Lung (tissue), 11 donors: ENCODE measurements at regions not wholly inside any gene's neighbourhood (a gene's known extent, or its start where the extent isn't known, plus 50 kb on each side); places are given as distances from the start of the nearest gene placed in this dataset.

Experiments used
- ATAC-seq: fragments of 200-7000 bp; cut with Tn5 transposase; one replicate; pipeline ENCODE4 v1.9.1; 2020; ENCODE audit warnings: moderate number of reproducible peaks; ENCODE audit not compliant: insufficient read depth, low FRiP score
- DNase-seq, 3 donors: peaks; one replicate each; pipeline ENCODE4 v3.0.0-alpha.2; 2013 to 2017
- H3K27ac ChIP-seq, 2 donors: one replicate each; pipeline ENCODE4 v1.5.1; 2013; ENCODE audit warnings: mild to moderate bottlenecking in 2 of 2, moderate library complexity in 2 of 2, control low read depth in 1 of 2, inconsistent platforms in 1 of 2, low read depth in 1 of 2, low read length in 1 of 2
- H3K27me3 ChIP-seq, 3 donors: one replicate each; pipeline ENCODE4 v1.5.1; 2013; ENCODE audit warnings: low read length in 2 of 3; ENCODE audit not compliant: control insufficient read depth in 3 of 3, insufficient read depth in 3 of 3
- H3K36me3 ChIP-seq, 4 donors: one replicate each; pipeline ENCODE4 v1.5.1; 2013; ENCODE audit warnings: low read length in 4 of 4, mild to moderate bottlenecking in 1 of 4, moderate library complexity in 1 of 4; ENCODE audit not compliant: control insufficient read depth in 4 of 4, insufficient read depth in 4 of 4
- H3K4me1 ChIP-seq, 5 donors: one replicate each; pipeline ENCODE4 v1.5.1; 2013; ENCODE audit warnings: low read length in 5 of 5, mild to moderate bottlenecking in 2 of 5, moderate library complexity in 1 of 5; ENCODE audit not compliant: control insufficient read depth in 5 of 5, insufficient read depth in 5 of 5
- H3K4me3 ChIP-seq: one replicate; pipeline ENCODE4 v1.5.1; 2013; ENCODE audit warnings: mild to moderate bottlenecking, control low read depth, moderate library complexity
- H3K9ac ChIP-seq, 2 donors: one replicate each; pipeline ENCODE4 v1.5.1; 2013; ENCODE audit warnings: low read length in 2 of 2, control low read depth in 1 of 2; ENCODE audit not compliant: insufficient read depth in 1 of 2
- H3K9me3 ChIP-seq, 4 donors: one replicate each; pipeline ENCODE4 v1.5.1; 2013; ENCODE audit warnings: low read length in 3 of 4, mild to moderate bottlenecking in 1 of 4, moderate library complexity in 1 of 4; ENCODE audit not compliant: control insufficient read depth in 4 of 4, insufficient read depth in 3 of 4
- WGBS, 2 donors: extraction: QIAGEN DNeasy Blood & Tissue Kit; methylation state at CpG; one replicate each; pipeline ENCODE4 v1.1.7; 2013; 5-methylcytosine and 5-hydroxymethylcytosine counted together
- TF ChIP-seq, protein P1 (sequence below): IDR thresholded peaks from 2 replicates; pipeline ENCODE4 v1.5.1; 2012; ENCODE audit warnings: mild to moderate bottlenecking; ENCODE audit errors: control extremely low read depth, extremely low read depth
- donor health status: control.
- donor health status: control.
- donor health status: Bipolar disorder and iron deficiency.
- donor health status: healthy.
- donor health status: DM: yes; HTN: yes; CAD: no.

DNA sequence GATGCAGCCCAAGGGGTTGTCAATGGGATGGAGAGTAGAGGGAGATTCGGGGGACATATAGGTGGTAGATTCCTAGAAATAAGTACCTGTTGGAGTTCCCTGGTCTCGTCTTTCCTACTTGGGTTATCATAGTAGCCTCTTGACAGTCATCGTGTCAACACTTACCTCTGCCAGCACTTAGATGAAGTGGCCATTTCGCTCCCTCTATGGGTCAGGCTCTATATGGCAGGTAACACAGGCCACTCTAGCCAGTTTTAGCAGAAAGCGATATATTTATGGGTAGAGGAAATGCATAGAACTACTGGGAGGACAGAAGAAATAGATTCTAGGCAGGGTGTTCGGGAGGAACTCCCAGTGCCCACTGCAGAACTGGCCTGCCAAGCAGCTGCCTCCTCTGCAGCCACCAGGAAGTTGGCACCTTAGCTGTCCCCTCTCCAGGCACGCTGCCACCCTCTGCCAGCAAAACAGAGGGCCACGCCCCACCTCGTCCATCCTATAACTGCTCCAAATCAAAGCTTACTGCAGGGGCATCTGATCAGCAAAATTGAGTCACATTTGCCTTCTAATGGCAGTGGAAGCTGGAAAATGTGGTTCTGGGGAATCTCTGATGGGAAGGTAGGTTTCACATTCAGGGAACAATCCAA lies 181.3 kb downstream of the INSIG2 start:
- DNase-seq (peak in 1 of 3 donors; percentile 17), ATAC-seq (peak; percentile 43)
- H3K27me3 ChIP-seq: peaks cover 0 to 9% (median 3%) of the 10 kb centered on the region in 3 donors
- H3K36me3 ChIP-seq: no peaks in the 10 kb centered on the region
- no peak overlapping the region for H3K4me3 ChIP-seq
- H3K27ac ChIP-seq: no peak overlapping the region
- TF ChIP-seq, protein P1, sequence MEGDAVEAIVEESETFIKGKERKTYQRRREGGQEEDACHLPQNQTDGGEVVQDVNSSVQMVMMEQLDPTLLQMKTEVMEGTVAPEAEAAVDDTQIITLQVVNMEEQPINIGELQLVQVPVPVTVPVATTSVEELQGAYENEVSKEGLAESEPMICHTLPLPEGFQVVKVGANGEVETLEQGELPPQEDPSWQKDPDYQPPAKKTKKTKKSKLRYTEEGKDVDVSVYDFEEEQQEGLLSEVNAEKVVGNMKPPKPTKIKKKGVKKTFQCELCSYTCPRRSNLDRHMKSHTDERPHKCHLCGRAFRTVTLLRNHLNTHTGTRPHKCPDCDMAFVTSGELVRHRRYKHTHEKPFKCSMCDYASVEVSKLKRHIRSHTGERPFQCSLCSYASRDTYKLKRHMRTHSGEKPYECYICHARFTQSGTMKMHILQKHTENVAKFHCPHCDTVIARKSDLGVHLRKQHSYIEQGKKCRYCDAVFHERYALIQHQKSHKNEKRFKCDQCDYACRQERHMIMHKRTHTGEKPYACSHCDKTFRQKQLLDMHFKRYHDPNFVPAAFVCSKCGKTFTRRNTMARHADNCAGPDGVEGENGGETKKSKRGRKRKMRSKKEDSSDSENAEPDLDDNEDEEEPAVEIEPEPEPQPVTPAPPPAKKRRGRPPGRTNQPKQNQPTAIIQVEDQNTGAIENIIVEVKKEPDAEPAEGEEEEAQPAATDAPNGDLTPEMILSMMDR: no peak
- no peaks in the 10 kb centered on the region for H3K9me3 ChIP-seq
- no peak overlapping the region for H3K9ac ChIP-seq
- H3K4me1 ChIP-seq: no peaks in the 10 kb centered on the region
- 61 to 78% methylated on average over 9 of the region's 9 CpGs for WGBS, 2 donors

DNA sequence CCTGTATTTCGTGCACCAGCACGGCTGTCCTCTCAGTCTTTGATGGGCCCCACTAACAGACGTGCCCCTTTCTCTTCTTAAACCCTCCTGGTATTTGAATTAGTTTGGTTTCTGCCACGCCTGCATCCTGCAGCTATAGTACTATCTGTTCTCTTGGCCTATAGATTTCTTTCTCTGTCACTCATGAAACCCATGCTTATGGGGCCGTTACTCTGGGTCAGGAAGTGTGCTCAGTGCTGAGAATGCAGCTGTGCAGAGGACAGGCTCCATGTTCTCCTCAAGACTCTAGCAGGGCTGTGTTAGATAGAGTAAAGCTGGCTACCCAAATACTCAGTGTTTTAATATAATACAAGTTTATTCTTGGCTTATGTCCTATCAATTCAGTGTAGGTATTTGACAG lies 180.0 kb downstream of the INSIG2 start:
- ATAC-seq (no peak), DNase-seq (no peak)
- peaks cover 0 to 9% (median 0%) of the 10 kb centered on the region in 3 donors for H3K27me3 ChIP-seq
- WGBS, 2 donors: 59 to 69% methylated on average over 5 of the region's 5 CpGs
- H3K9me3 ChIP-seq: no peaks in the 10 kb centered on the region
- no peaks in the 10 kb centered on the region for H3K4me1 ChIP-seq
- no peak overlapping the region for H3K4me3 ChIP-seq
- no peak overlapping the region for H3K9ac ChIP-seq
- H3K36me3 ChIP-seq: no peaks in the 10 kb centered on the region
- TF ChIP-seq, protein P1: no peak
- H3K27ac ChIP-seq: no peak overlapping the region

DNA sequence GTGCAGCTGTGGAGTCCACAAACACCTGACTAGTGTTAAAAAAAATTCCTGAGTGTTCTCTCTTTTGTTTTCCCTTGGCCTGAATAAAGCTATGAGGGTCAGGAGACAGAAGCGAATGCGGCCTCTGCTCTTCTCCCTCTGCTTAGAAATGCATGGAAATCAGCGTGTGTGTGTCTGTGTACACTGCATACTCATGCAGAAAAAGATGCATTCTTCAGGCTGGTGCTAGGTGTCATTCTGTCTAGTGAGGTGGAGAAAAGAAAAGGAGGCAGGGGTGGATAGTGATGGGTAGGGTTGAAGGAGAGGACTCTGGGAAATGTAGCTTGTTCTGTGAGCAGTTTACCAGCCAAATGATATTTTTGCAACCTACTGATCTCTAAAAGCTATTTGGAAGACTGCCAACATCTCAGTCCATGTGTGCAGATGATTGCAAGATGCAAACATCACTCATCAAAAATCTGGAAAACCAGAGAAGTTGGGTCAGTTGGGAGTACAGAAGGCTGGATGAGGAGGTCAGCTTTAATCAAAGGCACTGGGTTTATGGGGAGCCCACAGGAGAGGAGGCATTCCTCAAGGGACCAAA lies 177.7 kb downstream of the INSIG2 start:
- Histone ChIP-seq H3K36me3 (no peaks in the 10 kb centered on the region), H3K4me1 (no peaks in the 10 kb centered on the region), H3K9ac (no peak overlapping the region), H3K27ac (no peak overlapping the region), H3K4me3 (no peak overlapping the region), H3K9me3 (peaks cover 0 to 1% (median 0%) of the 10 kb centered on the region in 4 donors), H3K27me3 (peaks cover 0 to 9% (median 0%) of the 10 kb centered on the region in 3 donors)
- 83 to 94% methylated on average over 3 of the region's 3 CpGs for WGBS, 2 donors
- ATAC-seq: no peak
- TF ChIP-seq, protein P1: no peak
- peak in 1 of 3 donors; percentile 14 for DNase-seq
